ENCODE measurements at regions not wholly inside any gene's neighbourhood (a gene's known extent, or its start where the extent isn't known, plus 50 kb on each side); places are given as distances from the start of the nearest gene placed in this dataset.
A peak's percentile ranks its signal among the peaks of the same experiment; 100 is the strongest.

- TF ChIP-seq CTCF (IDR thresholded peaks at IDR 0.05) (no peak), SIN3A (IDR thresholded peaks at IDR 0.05; ENCODE audit: borderline replicate concordance, insufficient read depth, low read depth, low read length) (no peak), POLR2AphosphoS5 (IDR thresholded peaks at IDR 0.05; ENCODE audit: low read depth, low read length) (no peak), TCF7L2 (IDR thresholded peaks at IDR 0.05; ENCODE audit: low read depth, low read length) (no peak)
- TF ChIP-seq, protein P1, sequence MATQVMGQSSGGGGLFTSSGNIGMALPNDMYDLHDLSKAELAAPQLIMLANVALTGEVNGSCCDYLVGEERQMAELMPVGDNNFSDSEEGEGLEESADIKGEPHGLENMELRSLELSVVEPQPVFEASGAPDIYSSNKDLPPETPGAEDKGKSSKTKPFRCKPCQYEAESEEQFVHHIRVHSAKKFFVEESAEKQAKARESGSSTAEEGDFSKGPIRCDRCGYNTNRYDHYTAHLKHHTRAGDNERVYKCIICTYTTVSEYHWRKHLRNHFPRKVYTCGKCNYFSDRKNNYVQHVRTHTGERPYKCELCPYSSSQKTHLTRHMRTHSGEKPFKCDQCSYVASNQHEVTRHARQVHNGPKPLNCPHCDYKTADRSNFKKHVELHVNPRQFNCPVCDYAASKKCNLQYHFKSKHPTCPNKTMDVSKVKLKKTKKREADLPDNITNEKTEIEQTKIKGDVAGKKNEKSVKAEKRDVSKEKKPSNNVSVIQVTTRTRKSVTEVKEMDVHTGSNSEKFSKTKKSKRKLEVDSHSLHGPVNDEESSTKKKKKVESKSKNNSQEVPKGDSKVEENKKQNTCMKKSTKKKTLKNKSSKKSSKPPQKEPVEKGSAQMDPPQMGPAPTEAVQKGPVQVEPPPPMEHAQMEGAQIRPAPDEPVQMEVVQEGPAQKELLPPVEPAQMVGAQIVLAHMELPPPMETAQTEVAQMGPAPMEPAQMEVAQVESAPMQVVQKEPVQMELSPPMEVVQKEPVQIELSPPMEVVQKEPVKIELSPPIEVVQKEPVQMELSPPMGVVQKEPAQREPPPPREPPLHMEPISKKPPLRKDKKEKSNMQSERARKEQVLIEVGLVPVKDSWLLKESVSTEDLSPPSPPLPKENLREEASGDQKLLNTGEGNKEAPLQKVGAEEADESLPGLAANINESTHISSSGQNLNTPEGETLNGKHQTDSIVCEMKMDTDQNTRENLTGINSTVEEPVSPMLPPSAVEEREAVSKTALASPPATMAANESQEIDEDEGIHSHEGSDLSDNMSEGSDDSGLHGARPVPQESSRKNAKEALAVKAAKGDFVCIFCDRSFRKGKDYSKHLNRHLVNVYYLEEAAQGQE (IDR thresholded peaks at IDR 0.05; ENCODE audit: insufficient read depth in 1 of 2, low read depth in 2 of 2, low read length in 1 of 2), result no peak
- no peak for ATAC-seq
- Histone ChIP-seq H3K36me3 (ENCODE audit: control insufficient read depth, insufficient read depth, low read length) (no peaks in the 10 kb centered on the region), H3K9me3 (ENCODE audit: control insufficient read depth, insufficient read depth, low read depth, low read length) (no peaks in the 10 kb centered on the region), H3K4me1 (ENCODE audit: control insufficient read depth, insufficient read depth, low read length) (no peaks in the 10 kb centered on the region), H3K4me3 (ENCODE audit: low read depth in 2 of 2, low read length in 2 of 2) (no peak overlapping the region), H3K27ac (ENCODE audit: low read length) (no peak overlapping the region), H3K27me3 (ENCODE audit: control insufficient read depth, insufficient read depth, low read length) (no peaks in the 10 kb centered on the region)
- intact Hi-C loops (cut with micrococcal nuclease; ENCODE audit: unreplicated experiment), result no loop called here
- ChIA-PET POLR2A (no interaction called here), CTCF (no interaction called here)
- no peak for DNase-seq (ENCODE audit: low read depth, low spot score)
- in situ Hi-C loops (cut with HindIII; ENCODE audit: low pct_unique_long_range_greater_than_20kb, low sequenced_read_pairs), result no loop called here
- no TSS peak for BruUV-seq (replicated peaks)
Observed at GRCh38 chr4:144353292-144353691, 212.8 kb upstream of the GYPA start.

- TF ChIP-seq POLR2AphosphoS5 (IDR thresholded peaks at IDR 0.05; ENCODE audit: low read depth, low read length) (no peak), SIN3A (IDR thresholded peaks at IDR 0.05; ENCODE audit: borderline replicate concordance, insufficient read depth, low read depth, low read length) (no peak), CTCF (IDR thresholded peaks at IDR 0.05) (no peak), TCF7L2 (IDR thresholded peaks at IDR 0.05; ENCODE audit: low read depth, low read length) (no peak)
- TF ChIP-seq, protein P1 (IDR thresholded peaks at IDR 0.05; ENCODE audit: insufficient read depth in 1 of 2, low read depth in 2 of 2, low read length in 1 of 2), result no peak
- Histone ChIP-seq H3K4me1 (ENCODE audit: control insufficient read depth, insufficient read depth, low read length) (no peaks in the 10 kb centered on the region), H3K9me3 (ENCODE audit: control insufficient read depth, insufficient read depth, low read depth, low read length) (no peaks in the 10 kb centered on the region), H3K36me3 (ENCODE audit: control insufficient read depth, insufficient read depth, low read length) (no peaks in the 10 kb centered on the region), H3K27me3 (ENCODE audit: control insufficient read depth, insufficient read depth, low read length) (no peaks in the 10 kb centered on the region), H3K27ac (ENCODE audit: low read length) (no peak overlapping the region), H3K4me3 (ENCODE audit: low read depth in 2 of 2, low read length in 2 of 2) (no peak overlapping the region)
- ChIA-PET CTCF (no interaction called here), POLR2A (no interaction called here)
- no peak for ATAC-seq
- BruUV-seq (replicated peaks), result no TSS peak
- in situ Hi-C loops (cut with HindIII; ENCODE audit: low pct_unique_long_range_greater_than_20kb, low sequenced_read_pairs) (no loop called here), intact Hi-C loops (cut with micrococcal nuclease; ENCODE audit: unreplicated experiment) (no loop called here)
- peak; percentile 12 for DNase-seq (ENCODE audit: low read depth, low spot score)
Observed at GRCh38 chr4:144355811-144356757, 215.6 kb upstream of the GYPA start.
